ENCODE measurements at regions not wholly inside any gene's neighbourhood (a gene's known extent, or its start where the extent isn't known, plus 50 kb on each side); places are given as distances from the start of the nearest gene placed in this dataset.

GRCh38 chr5:17898766-17899165, 264.5 kb downstream of the TAF11L14 start (continued):
- no peak for TF ChIP-seq ATF2 (tag by site-specific recombination; IDR thresholded peaks at IDR 0.05; ENCODE audit: low read depth)
- no peak for TF ChIP-seq PRDM10 (tag by site-specific recombination; IDR thresholded peaks at IDR 0.05)

- H3K9me3 ChIP-seq (ENCODE audit: control insufficient read depth, insufficient read depth, low read depth, low read length), result no peaks in the 10 kb centered on the region
- H3K36me3 ChIP-seq (ENCODE audit: control insufficient read depth in 2 of 2, insufficient read depth in 1 of 2, low read length in 2 of 2), result no peaks in the 10 kb centered on the region
- H3K4me1 ChIP-seq (ENCODE audit: control insufficient read depth, insufficient read depth, low read length), result no peaks in the 10 kb centered on the region
- H3K27ac ChIP-seq (ENCODE audit: extremely low read depth, low read depth, low read length), result no peak overlapping the region
- CTCF ChIA-PET, result interaction anchor here (0.6 kb wide), 1 partner anchor 701 kb away, joined by 3 read pairs; no protein-coding TSS in a partner anchor
- POLR2A ChIA-PET, result no interaction called here
- no peak for TF ChIP-seq ZBTB8A (tag by site-specific recombination; IDR thresholded peaks at IDR 0.05)
- no peak for TF ChIP-seq RBAK (tag by site-specific recombination; IDR thresholded peaks at IDR 0.05)
- TF ChIP-seq ZNF701 (tag by site-specific recombination; IDR thresholded peaks at IDR 0.05), result no peak
- TF ChIP-seq ZNF24 (tag by site-specific recombination; IDR thresholded peaks at IDR 0.05), result no peak
- no peak for TF ChIP-seq ZFP41 (tag by site-specific recombination; IDR thresholded peaks at IDR 0.05; ENCODE audit: borderline replicate concordance)
- TF ChIP-seq CTCF (tag by site-specific recombination; IDR thresholded peaks at IDR 0.05), result no peak
- no peak for TF ChIP-seq KLF7 (tag by site-specific recombination; IDR thresholded peaks at IDR 0.05; ENCODE audit: borderline replicate concordance)
- TF ChIP-seq ZNF391 (tag by site-specific recombination; IDR thresholded peaks at IDR 0.05; ENCODE audit: borderline replicate concordance, low read depth), result no peak
- no peak for TF ChIP-seq KLF10 (tag by site-specific recombination; IDR thresholded peaks at IDR 0.05)
- TF ChIP-seq ZNF148 (tag by site-specific recombination; IDR thresholded peaks at IDR 0.05; ENCODE audit: borderline replicate concordance), result no peak
- H3K4me3 ChIP-seq (ENCODE audit: low read depth, low read length), result no peak overlapping the region
Measured at GRCh38 chr5:17907094-17907493, 272.8 kb downstream of the TAF11L14 start.

GRCh38 chr5:17910318-17910717, 276.1 kb downstream of the TAF11L14 start:
- no peak overlapping the region for H3K4me3 ChIP-seq (ENCODE audit: low read depth, low read length)
- TF ChIP-seq ZNF174 (tag by site-specific recombination; IDR thresholded peaks at IDR 0.05) (no peak), ZNF571 (tag by site-specific recombination; IDR thresholded peaks at IDR 0.05) (no peak), ZNF677 (tag by site-specific recombination; IDR thresholded peaks at IDR 0.05) (no peak), PRDM4 (tag by site-specific recombination; IDR thresholded peaks at IDR 0.05) (no peak), YY1 (tag by site-specific recombination; IDR thresholded peaks at IDR 0.05) (no peak), ZNF521 (tag by site-specific recombination; IDR thresholded peaks at IDR 0.05) (no peak), ZNF670 (tag by site-specific recombination; IDR thresholded peaks at IDR 0.05; ENCODE audit: low read depth) (no peak), ZNF302 (tag by site-specific recombination; IDR thresholded peaks at IDR 0.05; ENCODE audit: low read depth) (no peak), ZNF133 (tag by site-specific recombination; IDR thresholded peaks at IDR 0.05) (no peak), KLF10 (tag by site-specific recombination; IDR thresholded peaks at IDR 0.05) (no peak), ZNF510 (tag by site-specific recombination; IDR thresholded peaks at IDR 0.05; ENCODE audit: insufficient replicate concordance) (no peak), HOXA7 (CRISPR knock-in tag; IDR thresholded peaks at IDR 0.05; ENCODE audit: borderline replicate concordance) (no peak)

More at GRCh38 chr5:17910318-17910717, 276.1 kb downstream of the TAF11L14 start:
- Histone ChIP-seq H3K4me1 (ENCODE audit: control insufficient read depth, insufficient read depth, low read length) (no peaks in the 10 kb centered on the region), H3K27ac (ENCODE audit: extremely low read depth, low read depth, low read length) (no peak overlapping the region), H3K9me3 (ENCODE audit: control insufficient read depth, insufficient read depth, low read depth, low read length) (no peaks in the 10 kb centered on the region), H3K36me3 (ENCODE audit: control insufficient read depth in 2 of 2, insufficient read depth in 1 of 2, low read length in 2 of 2) (no peaks in the 10 kb centered on the region)
- ChIA-PET POLR2A (no interaction called here), CTCF (no interaction called here)

Measured in HEK293 (cell line).